Endodermal cell (in vitro differentiated cells): ENCODE measurements at regions not wholly inside any gene's neighbourhood (a gene's known extent, or its start where the extent isn't known, plus 50 kb on each side); places are given as distances from the start of the nearest gene placed in this dataset.
A peak's percentile ranks its signal among the peaks of the same experiment; 100 is the strongest.

Experiments used
- DNase-seq: peaks from one replicate; pipeline ENCODE4 v3.0.0-alpha.2; 2017
- H3K27ac ChIP-seq: 2 replicates; pipeline ENCODE4 v1.5.1; 2013; ENCODE audit warnings: mild to moderate bottlenecking, low read depth, low read length, moderate library complexity
- H3K27me3 ChIP-seq: 2 replicates; pipeline ENCODE4 v1.6.1; 2013; ENCODE audit warnings: mild to moderate bottlenecking, low read length, moderate library complexity; ENCODE audit not compliant: insufficient read depth, control insufficient read depth, poor library complexity, severe bottlenecking
- H3K36me3 ChIP-seq: 2 replicates; pipeline ENCODE4 v1.7.0; 2013; ENCODE audit warnings: mild to moderate bottlenecking, low read length, moderate library complexity; ENCODE audit not compliant: control insufficient read depth, insufficient read depth
- H3K4me1 ChIP-seq: one replicate; pipeline ENCODE4 v1.7.0; 2013; ENCODE audit warnings: low read length; ENCODE audit not compliant: control insufficient read depth, insufficient read depth
- H3K4me3 ChIP-seq: 2 replicates; pipeline ENCODE4 v1.5.1; 2013; ENCODE audit warnings: mild to moderate bottlenecking, low read length, moderate library complexity
- H3K9ac ChIP-seq: 2 replicates; pipeline ENCODE4 v1.6.1; 2013; ENCODE audit warnings: mild to moderate bottlenecking, low read length, moderate library complexity; ENCODE audit not compliant: poor library complexity, severe bottlenecking; ENCODE audit errors: extremely low read depth
- H3K9me3 ChIP-seq: 2 replicates; pipeline ENCODE4 v1.6.1; 2013; ENCODE audit warnings: mild to moderate bottlenecking, low read length, moderate library complexity; ENCODE audit not compliant: control insufficient read depth
- H3K27ac Mint-ChIP-seq: 2 replicates; pipeline ENCODE4 v1.8.0; 2020; ENCODE audit warnings: mixed read lengths
- H3K27me3 Mint-ChIP-seq: 2 replicates; pipeline ENCODE4 v1.8.0; 2021; ENCODE audit warnings: mild to moderate bottlenecking, mixed read lengths; ENCODE audit not compliant: insufficient read depth
- H3K36me3 Mint-ChIP-seq: 2 replicates; pipeline ENCODE4 v1.8.0; 2020; ENCODE audit warnings: low read depth, mixed read lengths
- H3K4me1 Mint-ChIP-seq: 2 replicates; pipeline ENCODE4 v1.8.0; 2020; ENCODE audit warnings: mixed read lengths
- H3K4me3 Mint-ChIP-seq: 2 replicates; pipeline ENCODE4 v1.8.0; 2020; ENCODE audit warnings: mild to moderate bottlenecking, moderate library complexity, mixed read lengths
- H3K9me3 Mint-ChIP-seq: 2 replicates; pipeline ENCODE4 v1.8.0; 2020; ENCODE audit warnings: mild to moderate bottlenecking, mixed read lengths
- WGBS, 2 experiments: methylation state at CpG; one replicate each; pipeline versions ENCODE4 v1.1.5 to v1.1.7; 2013; ENCODE audit warnings: missing lambda C conversion rate in 2 of 2, mixed read lengths in 1 of 2; ENCODE audit not compliant: insufficient coverage in 1 of 2, insufficient read length in 1 of 2; 5-methylcytosine and 5-hydroxymethylcytosine counted together
- TF ChIP-seq, protein P1 (sequence below): fragments of 200-600 bp; sonication (generic); conservative IDR thresholded peaks from 2 replicates; pipeline ENCODE4 v1.5.0; 2021; ENCODE audit warnings: antibody characterized with exemption, mild to moderate bottlenecking

DNA sequence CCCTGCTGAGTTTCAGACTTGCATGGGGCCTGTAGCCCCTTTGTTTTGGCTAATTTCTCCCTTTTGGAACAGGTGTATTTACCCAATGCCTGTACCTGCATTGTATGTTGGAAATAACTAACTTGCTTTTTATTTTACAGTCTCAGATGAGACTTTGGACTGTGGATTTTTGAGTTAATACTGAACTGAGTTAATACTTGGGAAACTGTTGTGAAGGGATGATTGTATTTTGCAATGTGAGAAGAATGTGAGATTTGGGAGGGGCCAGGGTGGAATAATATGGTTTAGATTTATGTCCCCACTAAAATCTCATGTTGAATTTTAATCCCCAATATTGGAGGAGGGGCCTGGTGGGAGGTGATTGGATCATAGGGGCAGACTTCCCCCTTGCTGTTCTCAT, 99.1 kb upstream of the IRAK1BP1 start:
- Histone ChIP-seq H3K27ac (no peak overlapping the region), H3K36me3 (no peaks in the 10 kb centered on the region), H3K4me3 (no peak overlapping the region), H3K4me1 (peaks cover 7% of the 10 kb centered on the region), H3K9ac (no peak overlapping the region), H3K9me3 (no peaks in the 10 kb centered on the region), H3K27me3 (no peaks in the 10 kb centered on the region)
- Mint-ChIP-seq H3K4me1 (peaks cover 4% of the 10 kb centered on the region), H3K4me3 (no peak overlapping the region), H3K9me3 (peaks cover under 1% of the 10 kb centered on the region), H3K27me3 (no peaks in the 10 kb centered on the region), H3K36me3 (no peaks in the 10 kb centered on the region), H3K27ac (no peak overlapping the region)
- DNase-seq = no peak
- TF ChIP-seq, protein P1, sequence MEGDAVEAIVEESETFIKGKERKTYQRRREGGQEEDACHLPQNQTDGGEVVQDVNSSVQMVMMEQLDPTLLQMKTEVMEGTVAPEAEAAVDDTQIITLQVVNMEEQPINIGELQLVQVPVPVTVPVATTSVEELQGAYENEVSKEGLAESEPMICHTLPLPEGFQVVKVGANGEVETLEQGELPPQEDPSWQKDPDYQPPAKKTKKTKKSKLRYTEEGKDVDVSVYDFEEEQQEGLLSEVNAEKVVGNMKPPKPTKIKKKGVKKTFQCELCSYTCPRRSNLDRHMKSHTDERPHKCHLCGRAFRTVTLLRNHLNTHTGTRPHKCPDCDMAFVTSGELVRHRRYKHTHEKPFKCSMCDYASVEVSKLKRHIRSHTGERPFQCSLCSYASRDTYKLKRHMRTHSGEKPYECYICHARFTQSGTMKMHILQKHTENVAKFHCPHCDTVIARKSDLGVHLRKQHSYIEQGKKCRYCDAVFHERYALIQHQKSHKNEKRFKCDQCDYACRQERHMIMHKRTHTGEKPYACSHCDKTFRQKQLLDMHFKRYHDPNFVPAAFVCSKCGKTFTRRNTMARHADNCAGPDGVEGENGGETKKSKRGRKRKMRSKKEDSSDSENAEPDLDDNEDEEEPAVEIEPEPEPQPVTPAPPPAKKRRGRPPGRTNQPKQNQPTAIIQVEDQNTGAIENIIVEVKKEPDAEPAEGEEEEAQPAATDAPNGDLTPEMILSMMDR = no peak

DNA sequence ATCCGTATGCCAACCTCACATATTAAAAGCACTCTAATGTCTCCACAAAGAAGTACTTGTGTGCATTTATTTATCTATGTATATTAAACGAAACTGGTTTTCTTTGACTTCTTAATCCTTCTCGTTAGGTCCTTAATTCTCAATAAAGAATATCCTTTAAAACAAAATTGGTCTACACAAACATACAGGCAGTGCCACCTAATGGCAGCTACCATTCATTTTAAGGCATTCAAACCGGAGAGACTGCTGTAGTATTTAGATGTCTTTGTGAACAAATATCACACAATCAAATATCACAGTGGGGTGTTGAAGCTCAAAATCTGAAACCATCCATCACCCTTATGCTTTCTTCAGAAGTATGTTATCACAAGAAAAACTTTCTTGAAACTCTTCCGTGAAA, 96.6 kb upstream of the IRAK1BP1 start:
- Histone ChIP-seq H3K9me3 (no peaks in the 10 kb centered on the region), H3K4me1 (peaks cover 7% of the 10 kb centered on the region), H3K4me3 (no peak overlapping the region), H3K27ac (no peak overlapping the region), H3K36me3 (no peaks in the 10 kb centered on the region), H3K27me3 (no peaks in the 10 kb centered on the region), H3K9ac (no peak overlapping the region)
- Mint-ChIP-seq H3K4me3 (no peak overlapping the region), H3K36me3 (no peaks in the 10 kb centered on the region), H3K9me3 (no peaks in the 10 kb centered on the region), H3K4me1 (peaks cover 4% of the 10 kb centered on the region), H3K27me3 (no peaks in the 10 kb centered on the region), H3K27ac (no peak overlapping the region)
- DNase-seq = no peak
- TF ChIP-seq, protein P1 = peak; percentile 63
- WGBS, 2 experiments = 86 to 100% methylated on average over 1 to 5 of the region's 5 CpGs

DNA sequence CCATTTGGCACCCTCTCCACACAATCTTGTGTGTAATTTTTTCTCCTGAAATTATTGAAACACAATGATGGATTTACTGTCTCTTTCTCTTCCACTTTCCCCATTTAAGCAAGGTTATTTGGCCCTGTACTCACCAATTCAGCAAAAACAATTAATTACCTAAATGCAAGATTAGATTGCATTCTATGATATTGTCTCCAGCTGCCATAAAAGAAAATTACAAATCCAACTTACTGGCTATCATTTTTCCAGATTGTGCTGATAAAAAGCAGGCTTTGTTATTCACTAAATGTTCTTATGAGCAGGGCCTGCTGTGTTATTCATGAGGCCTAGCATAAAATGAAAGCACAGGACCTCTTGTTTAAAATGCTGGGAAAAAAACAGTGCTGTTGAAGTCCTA, 95.8 kb upstream of the IRAK1BP1 start:
- TF ChIP-seq, protein P1 = no peak
- Histone ChIP-seq H3K27ac (no peak overlapping the region), H3K36me3 (no peaks in the 10 kb centered on the region), H3K9me3 (no peaks in the 10 kb centered on the region), H3K4me1 (peaks cover 7% of the 10 kb centered on the region), H3K4me3 (no peak overlapping the region), H3K9ac (no peak overlapping the region), H3K27me3 (no peaks in the 10 kb centered on the region)
- no peak overlapping the region for H3K27ac Mint-ChIP-seq
- no peaks in the 10 kb centered on the region for H3K36me3 Mint-ChIP-seq
- DNase-seq = no peak
- no peaks in the 10 kb centered on the region for H3K27me3 Mint-ChIP-seq
- no peaks in the 10 kb centered on the region for H3K9me3 Mint-ChIP-seq
- peaks cover 4% of the 10 kb centered on the region for H3K4me1 Mint-ChIP-seq
- no peak overlapping the region for H3K4me3 Mint-ChIP-seq
